Pancreas (tissue), 10 donors: ENCODE measurements at regions not wholly inside any gene's neighbourhood (a gene's known extent, or its start where the extent isn't known, plus 50 kb on each side); places are given as distances from the start of the nearest gene placed in this dataset.
"Not testable (repeated sequence)": the region's sequence is repeated elsewhere in the genome, so short reads cannot be mapped to it uniquely, and the experiment has no call there.

Experiments used
- ATAC-seq, 4 donors: fragments of 200-7000 bp; cut with Tn5 transposase; one replicate each; pipeline versions ENCODE4 v1.8.0 to v1.9.1; 2020; ENCODE audit warnings: mild to moderate bottlenecking in 4 of 4, moderate library complexity in 4 of 4
- DNase-seq, 6 donors: peaks; one replicate each; pipeline ENCODE4 v3.0.0-alpha.2; 2020
- FAIRE-seq: peaks from 2 replicates; lab custom pipeline; 2012; peaks lifted over from hg19 to GRCh38; lab: Jason Lieb, UNC
- H3K27ac ChIP-seq, 4 donors: fragments of 200-600 bp; sonication (generic); 1 replicate in 3 of 4; 2 replicates in 1 of 4; pipeline versions ENCODE4 v1.5.0 to v1.8.0; 2020
- H3K27me3 ChIP-seq, 4 donors: fragments of 200-600 bp; one replicate each; pipeline ENCODE4 v1.8.0; 2021
- H3K36me3 ChIP-seq, 3 donors: fragments of 200-600 bp; sonication (generic) in 1 of 3; one replicate each; pipeline versions ENCODE4 v1.5.0 to v1.8.0; 2020 to 2021
- H3K4me1 ChIP-seq, 3 donors: fragments of 200-600 bp; one replicate each; pipeline ENCODE4 v1.8.0; 2021
- H3K4me3 ChIP-seq, 4 donors: fragments of 200-600 bp; sonication (generic) in 2 of 4; one replicate each; pipeline versions ENCODE4 v1.5.0 to v1.8.0; 2020 to 2021
- H3K9me3 ChIP-seq, 4 donors: fragments of 200-600 bp; one replicate each; pipeline ENCODE4 v1.8.0; 2021
- CTCF ChIP-seq, 4 donors: fragments of 200-600 bp; sonication (generic) in 3 of 4; IDR thresholded peaks; one replicate each; pipeline versions ENCODE4 v1.5.0 to v1.8.0; 2021; ENCODE audit warnings: antibody characterized with exemption in 4 of 4
- WGBS, 2 donors: extraction: QIAGEN DNeasy Blood & Tissue Kit; methylation state at CpG; one replicate each; pipeline ENCODE4 v1.1.7; 2013; 5-methylcytosine and 5-hydroxymethylcytosine counted together
- intact Hi-C, 3 donors: fragments of 100-400 bp; cut with DNase I; formaldehyde crosslinking; loops; one replicate each; pipeline versions ENCODE4 v1.11.1 to v1.14.2; 2022
- donor health status: healthy with polysubstance abuse.
- donor health status: DM: no; HTN: no; CAD: no; lungs with moderate emphysema.
- donor health status: DM: no; HTN: no; CAD: no.
- donor health status: control.
- donor health status: control.
- donor health status: Bipolar disorder and iron deficiency.
- donor health status: DM: yes; HTN: yes; CAD: no.
- donor health status: DM: no; HTN: no; CAD: no.
- donor health status: DM: no; HTN: no; CAD: no.
- donor health status: DM: yes; HTN: yes; CAD: no.

- ATAC-seq (peak in 1 of 4 donors; percentile 49), FAIRE-seq (no peak), DNase-seq (no peak)
- H3K9me3 ChIP-seq: no peaks in the 10 kb centered on the region
- WGBS, 2 donors: 83 to 85% methylated on average over 3 of the region's 3 CpGs
- no peak for TF ChIP-seq CTCF (IDR thresholded peaks at IDR 0.05)
- H3K4me1 ChIP-seq: peaks cover 0 to 3% (median 0%) of the 10 kb centered on the region in 3 donors
- intact Hi-C loops: no loop called here
- H3K36me3 ChIP-seq: no peaks in the 10 kb centered on the region
- H3K27me3 ChIP-seq: no peaks in the 10 kb centered on the region
- no peak overlapping the region for H3K27ac ChIP-seq
- H3K4me3 ChIP-seq: no peak overlapping the region
Observed at GRCh38 chr10:23981520-23982309, 227.2 kb upstream of the KIAA1217 start.

GRCh38 chr10:23984405-23984804, 224.5 kb upstream of the KIAA1217 start:
- H3K27me3 ChIP-seq, H3K9me3 ChIP-seq, DNase-seq, H3K4me1 ChIP-seq, H3K27ac ChIP-seq, H3K4me3 ChIP-seq, ATAC-seq, FAIRE-seq, intact Hi-C loops, H3K36me3 ChIP-seq: not testable (repeated sequence)
- 86 to 89% methylated on average over 1 of the region's 1 CpG for WGBS, 2 donors

GRCh38 chr10:23988006-23988405, 220.9 kb upstream of the KIAA1217 start:
- DNase-seq (no peak), FAIRE-seq (no peak), ATAC-seq (no peak)
- no peak overlapping the region for H3K27ac ChIP-seq
- no peaks in the 10 kb centered on the region for H3K9me3 ChIP-seq
- WGBS, 2 donors: 90 to 92% methylated on average over 7 of the region's 7 CpGs
- intact Hi-C loops: no loop called here
- H3K27me3 ChIP-seq: no peaks in the 10 kb centered on the region
- H3K4me1 ChIP-seq: no peaks in the 10 kb centered on the region
- H3K36me3 ChIP-seq: no peaks in the 10 kb centered on the region
- no peak overlapping the region for H3K4me3 ChIP-seq
- no peak for TF ChIP-seq CTCF (IDR thresholded peaks at IDR 0.05)

GRCh38 chr10:23994459-23995046, 214.4 kb upstream of the KIAA1217 start:
- ATAC-seq: peak; percentile 77 to 98 (median 94)
- intact Hi-C loops: loop anchor here in 2 of 3 donors (5.0 to 10.0 kb wide), 4 partner anchors 203 to 530 kb away; no protein-coding TSS in a partner anchor
- DNase-seq: peak in 5 of 6 donors; percentile 50 to 77 (median 54)
- 21 to 28% methylated on average over 6 of the region's 6 CpGs for WGBS, 2 donors
- Histone ChIP-seq H3K4me3 (no peak overlapping the region), H3K36me3 (no peaks in the 10 kb centered on the region), H3K9me3 (no peaks in the 10 kb centered on the region), H3K27ac (no peak overlapping the region), H3K27me3 (no peaks in the 10 kb centered on the region), H3K4me1 (no peaks in the 10 kb centered on the region)
- FAIRE-seq: peak; percentile 47
- peak; percentile 80 to 91 (median 88) for TF ChIP-seq CTCF (IDR thresholded peaks at IDR 0.05)

- no peaks in the 10 kb centered on the region for H3K4me1 ChIP-seq
- WGBS, 2 donors: 88 to 91% methylated on average over 9 of the region's 9 CpGs
- H3K27me3 ChIP-seq: no peaks in the 10 kb centered on the region
- no peaks in the 10 kb centered on the region for H3K36me3 ChIP-seq
- H3K27ac ChIP-seq: no peak overlapping the region
- no peak for ATAC-seq
- intact Hi-C loops: loop anchor here in 2 of 3 donors (5.0 to 10.0 kb wide), 4 partner anchors 198 to 525 kb away; no protein-coding TSS in a partner anchor
- no peak for DNase-seq
- no peaks in the 10 kb centered on the region for H3K9me3 ChIP-seq
- TF ChIP-seq CTCF (IDR thresholded peaks at IDR 0.05): no peak
- FAIRE-seq: no peak
- H3K4me3 ChIP-seq: no peak overlapping the region
Observed at GRCh38 chr10:23999445-23999844, 209.5 kb upstream of the KIAA1217 start.
